ENCODE measurements at regions not wholly inside any gene's neighbourhood (a gene's known extent, or its start where the extent isn't known, plus 50 kb on each side); places are given as distances from the start of the nearest gene placed in this dataset.

- no peak for TF ChIP-seq SNAPC2 (CRISPR knock-in tag; IDR thresholded peaks at IDR 0.05)
These were observed 572.8 kb upstream of the FBXO33 start (continued) for GRCh38 chr14:40004871-40005500.

DNA sequence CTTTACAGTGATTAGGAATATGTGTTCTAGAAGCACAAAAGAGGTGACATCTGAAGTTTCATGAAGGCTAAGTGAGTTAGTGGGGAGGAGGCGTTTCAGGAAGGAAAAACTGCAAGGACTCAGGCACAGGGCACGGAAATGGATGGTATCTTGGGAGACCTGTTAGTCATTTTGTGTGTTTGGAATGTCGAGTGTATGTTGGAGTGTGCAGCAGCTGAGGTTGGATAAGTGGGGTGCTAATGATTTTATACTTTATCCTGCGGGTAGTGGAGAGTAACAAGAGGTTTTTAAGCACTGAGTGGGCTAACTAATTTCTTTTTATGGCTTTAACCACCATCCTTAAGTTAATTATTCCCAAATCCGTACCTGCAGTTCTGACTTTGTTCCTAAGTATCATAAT, 571.5 kb upstream of the FBXO33 start:
- DNase-seq (ENCODE audit: low spot score): no peak
- no TSS peak for BruUV-seq (replicated peaks)

GRCh38 chr14:39998854-39999253, 566.6 kb upstream of the FBXO33 start:
- no TSS peak for BruUV-seq (replicated peaks)
- Histone ChIP-seq H3K9ac (ENCODE audit: insufficient read depth, low read depth, low read length) (no peak overlapping the region), H3K9me3 (ENCODE audit: low read length) (no peaks in the 10 kb centered on the region), H4K20me1 (ENCODE audit: insufficient read depth, low read length) (no peaks in the 10 kb centered on the region), H3K27me3 (ENCODE audit: control insufficient read depth in 1 of 2, insufficient read depth in 2 of 2, low read length in 2 of 2) (no peaks in the 10 kb centered on the region), H3K27ac (ENCODE audit: extremely low read length, insufficient read depth, low read length) (no peak overlapping the region), H3K79me2 (ENCODE audit: insufficient read depth, low read length) (no peaks in the 10 kb centered on the region), H2AFZ (ENCODE audit: low read length) (no peak overlapping the region), H3K4me2 (ENCODE audit: low read depth, low read length) (no peak overlapping the region), H3K4me3 (replicated peaks in 1 of 3; ENCODE audit: insufficient read depth in 1 of 3, low read depth in 2 of 3, low read length in 3 of 3) (no peak overlapping the region), H3K36me3 (replicated peaks in 1 of 2; ENCODE audit: control insufficient read depth in 1 of 2, insufficient read depth in 2 of 2, low read length in 2 of 2) (no peaks in the 10 kb centered on the region), H3K4me1 (ENCODE audit: insufficient read depth, low read length) (no peaks in the 10 kb centered on the region)
- POLR2A ChIA-PET: no interaction called here
- no peak for FAIRE-seq
- CTCF ChIA-PET (ENCODE audit: low intra/inter-chr PET ratio, low total read pairs): no interaction called here
- no peak for ATAC-seq
- TF ChIP-seq, protein P1, sequence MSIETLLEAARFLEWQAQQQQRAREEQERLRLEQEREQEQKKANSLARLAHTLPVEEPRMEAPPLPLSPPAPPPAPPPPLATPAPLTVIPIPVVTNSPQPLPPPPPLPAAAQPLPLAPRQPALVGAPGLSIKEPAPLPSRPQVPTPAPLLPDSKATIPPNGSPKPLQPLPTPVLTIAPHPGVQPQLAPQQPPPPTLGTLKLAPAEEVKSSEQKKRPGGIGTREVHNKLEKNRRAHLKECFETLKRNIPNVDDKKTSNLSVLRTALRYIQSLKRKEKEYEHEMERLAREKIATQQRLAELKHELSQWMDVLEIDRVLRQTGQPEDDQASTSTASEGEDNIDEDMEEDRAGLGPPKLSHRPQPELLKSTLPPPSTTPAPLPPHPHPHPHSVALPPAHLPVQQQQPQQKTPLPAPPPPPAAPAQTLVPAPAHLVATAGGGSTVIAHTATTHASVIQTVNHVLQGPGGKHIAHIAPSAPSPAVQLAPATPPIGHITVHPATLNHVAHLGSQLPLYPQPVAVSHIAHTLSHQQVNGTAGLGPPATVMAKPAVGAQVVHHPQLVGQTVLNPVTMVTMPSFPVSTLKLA (IDR thresholded peaks at IDR 0.05): peak; percentile 97
- no peak for TF ChIP-seq REL (CRISPR knock-in tag; conservative IDR thresholded peaks at IDR 0.05)
- in situ Hi-C loops (cut with HindIII; ENCODE audit: extremely low pct_ligation_motif_present, low pct_unique_long_range_greater_than_20kb) (no loop called here), intact Hi-C loops (cut with micrococcal nuclease; ENCODE audit: unreplicated experiment) (no loop called here)
- 7% methylated on average over 6 of the region's 6 CpGs for WGBS (ENCODE audit: low lambda C conversion rate)
- no peak for DNase-seq (ENCODE audit: low spot score)

More for the DNA sequence above, 571.5 kb upstream of the FBXO33 start:
- CTCF ChIA-PET (ENCODE audit: low intra/inter-chr PET ratio, low total read pairs): no interaction called here
- POLR2A ChIA-PET: no interaction called here
- Histone ChIP-seq H3K79me2 (ENCODE audit: insufficient read depth, low read length) (no peaks in the 10 kb centered on the region), H3K27me3 (ENCODE audit: control insufficient read depth in 1 of 2, insufficient read depth in 2 of 2, low read length in 2 of 2) (no peaks in the 10 kb centered on the region), H3K9me3 (ENCODE audit: low read length) (peaks cover 31% of the 10 kb centered on the region), H3K4me3 (replicated peaks in 1 of 3; ENCODE audit: insufficient read depth in 1 of 3, low read depth in 2 of 3, low read length in 3 of 3) (no peak overlapping the region), H3K9ac (ENCODE audit: insufficient read depth, low read depth, low read length) (no peak overlapping the region), H3K36me3 (replicated peaks in 1 of 2; ENCODE audit: control insufficient read depth in 1 of 2, insufficient read depth in 2 of 2, low read length in 2 of 2) (no peaks in the 10 kb centered on the region), H3K4me2 (ENCODE audit: low read depth, low read length) (no peak overlapping the region), H3K4me1 (ENCODE audit: insufficient read depth, low read length) (no peaks in the 10 kb centered on the region), H4K20me1 (ENCODE audit: insufficient read depth, low read length) (no peaks in the 10 kb centered on the region), H2AFZ (ENCODE audit: low read length) (no peak overlapping the region), H3K27ac (ENCODE audit: extremely low read length, insufficient read depth, low read length) (no peak overlapping the region)
- intact Hi-C loops (cut with micrococcal nuclease; ENCODE audit: unreplicated experiment) (no loop called here), in situ Hi-C loops (cut with HindIII; ENCODE audit: extremely low pct_ligation_motif_present, low pct_unique_long_range_greater_than_20kb) (no loop called here)
- TF ChIP-seq KDM4B (CRISPR knock-in tag; IDR thresholded peaks at IDR 0.05) (no peak), ZNF674 (CRISPR knock-in tag; IDR thresholded peaks at IDR 0.05; ENCODE audit: low read depth) (no peak), ZNF143 (CRISPR knock-in tag; IDR thresholded peaks at IDR 0.05) (no peak), TSC22D2 (CRISPR knock-in tag; IDR thresholded peaks at IDR 0.05; ENCODE audit: borderline replicate concordance) (no peak), NR2C2 (CRISPR knock-in tag; IDR thresholded peaks at IDR 0.05; ENCODE audit: borderline replicate concordance) (no peak), ZNF605 (CRISPR knock-in tag; IDR thresholded peaks at IDR 0.05) (no peak), JUNB (CRISPR knock-in tag; IDR thresholded peaks at IDR 0.05; ENCODE audit: borderline replicate concordance) (no peak), ZNF121 (CRISPR knock-in tag; IDR thresholded peaks at IDR 0.05) (no peak), SP1 (IDR thresholded peaks at IDR 0.05) (no peak), SP1 (CRISPR knock-in tag; IDR thresholded peaks at IDR 0.05) (no peak)
- FAIRE-seq (no peak), ATAC-seq (no peak)
- WGBS (ENCODE audit: low lambda C conversion rate): 1% methylated on average over 5 of the region's 5 CpGs

Measured in HepG2 (cell line).